Activated CD8-positive, alpha-beta memory T cell treated with anti-CD3 and anti-CD28 coated beads, Interleukin-2, amount 10 ng/mL, durations not matched to agents 7 days and 5 days (primary cell): ENCODE measurements at regions not wholly inside any gene's neighbourhood (a gene's known extent, or its start where the extent isn't known, plus 50 kb on each side); places are given as distances from the start of the nearest gene placed in this dataset.

Experiments used
- ATAC-seq: fragments of 150-1000 bp; cut with Tn5 transposase; one replicate; pipeline ENCODE4 v1.10.0; 2021; ENCODE audit warnings: moderate library complexity
- CTCF ChIA-PET: fragments of 350-600 bp; sonication (Branson Sonifier 250); formaldehyde crosslinking; loops from one replicate; lab custom pipeline; 2021; ENCODE audit warnings: antibody characterized with exemption; lab: Charles Lee
- DNase-seq: peaks from one replicate; pipeline ENCODE4 v3.0.0-alpha.2; 2020
- H3K27ac Mint-ChIP-seq: one replicate; pipeline ENCODE4 v1.8.0; 2021; ENCODE audit warnings: mild to moderate bottlenecking, mixed read lengths
- H3K27me3 Mint-ChIP-seq: one replicate; pipeline ENCODE4 v1.8.0; 2021; ENCODE audit warnings: mixed read lengths
- H3K36me3 Mint-ChIP-seq: one replicate; pipeline ENCODE4 v1.8.0; 2021; ENCODE audit warnings: mild to moderate bottlenecking, mixed read lengths
- H3K4me1 Mint-ChIP-seq: one replicate; pipeline ENCODE4 v1.8.0; 2021; ENCODE audit warnings: mixed read lengths
- H3K4me3 Mint-ChIP-seq: one replicate; pipeline ENCODE4 v1.8.0; 2021; ENCODE audit warnings: mild to moderate bottlenecking, moderate library complexity, mixed read lengths
- H3K9me3 Mint-ChIP-seq: one replicate; pipeline ENCODE4 v1.8.0; 2022; ENCODE audit warnings: low read depth, mixed read lengths

DNA sequence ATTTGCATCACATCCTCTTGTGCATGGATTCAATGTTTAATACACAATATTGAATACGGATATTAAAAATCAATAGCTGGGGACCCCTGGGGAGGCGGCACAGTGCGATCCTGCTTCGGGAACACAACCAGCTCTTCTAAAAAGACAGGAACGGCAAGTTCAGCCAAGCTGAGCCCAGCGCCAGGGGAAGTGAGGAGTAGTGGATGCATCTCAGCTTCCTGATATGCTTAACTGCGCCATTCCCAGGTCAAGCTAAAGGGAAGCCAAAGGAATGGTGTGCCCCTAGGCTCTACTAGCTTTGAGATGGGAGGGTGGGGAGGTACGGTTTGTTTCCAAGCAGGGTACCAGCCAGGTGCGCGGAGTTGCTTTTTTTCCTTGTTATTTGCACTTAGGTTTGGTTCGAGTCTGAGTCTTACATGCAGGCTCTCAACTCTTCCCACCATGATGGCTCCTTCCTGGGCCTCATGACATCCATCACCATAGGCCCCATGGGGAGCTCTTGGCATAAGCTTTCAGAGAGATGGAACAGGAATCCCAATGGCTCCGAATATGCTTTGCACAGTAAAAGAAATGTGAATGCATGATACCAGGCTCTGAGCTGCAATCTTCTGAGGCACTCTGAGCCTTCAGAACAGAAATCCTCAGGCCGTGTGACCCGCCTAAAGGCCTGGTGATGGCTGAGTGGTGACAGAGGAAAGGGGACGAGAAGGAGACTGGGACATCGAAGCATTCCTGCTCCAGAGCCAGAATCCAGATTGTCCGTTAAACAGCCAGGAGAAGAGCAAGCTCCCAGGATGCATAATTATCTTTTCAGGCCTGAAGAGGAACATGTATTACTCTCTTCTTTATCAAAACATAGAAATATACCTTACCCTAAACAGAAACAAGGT, 51.8 kb upstream of the BCOR start:
- H3K4me1 Mint-ChIP-seq: peaks cover 2% of the 10 kb centered on the region
- CTCF ChIA-PET: interaction anchor here (1.0 kb wide), 1 partner anchor 40 kb away, joined by 3 read pairs; no protein-coding TSS in a partner anchor
- no peak for ATAC-seq
- no peak for DNase-seq
- no peaks in the 10 kb centered on the region for H3K9me3 Mint-ChIP-seq
- H3K27me3 Mint-ChIP-seq: peaks cover 4% of the 10 kb centered on the region
- no peak overlapping the region for H3K27ac Mint-ChIP-seq
- no peaks in the 10 kb centered on the region for H3K36me3 Mint-ChIP-seq
- no peak overlapping the region for H3K4me3 Mint-ChIP-seq

DNA sequence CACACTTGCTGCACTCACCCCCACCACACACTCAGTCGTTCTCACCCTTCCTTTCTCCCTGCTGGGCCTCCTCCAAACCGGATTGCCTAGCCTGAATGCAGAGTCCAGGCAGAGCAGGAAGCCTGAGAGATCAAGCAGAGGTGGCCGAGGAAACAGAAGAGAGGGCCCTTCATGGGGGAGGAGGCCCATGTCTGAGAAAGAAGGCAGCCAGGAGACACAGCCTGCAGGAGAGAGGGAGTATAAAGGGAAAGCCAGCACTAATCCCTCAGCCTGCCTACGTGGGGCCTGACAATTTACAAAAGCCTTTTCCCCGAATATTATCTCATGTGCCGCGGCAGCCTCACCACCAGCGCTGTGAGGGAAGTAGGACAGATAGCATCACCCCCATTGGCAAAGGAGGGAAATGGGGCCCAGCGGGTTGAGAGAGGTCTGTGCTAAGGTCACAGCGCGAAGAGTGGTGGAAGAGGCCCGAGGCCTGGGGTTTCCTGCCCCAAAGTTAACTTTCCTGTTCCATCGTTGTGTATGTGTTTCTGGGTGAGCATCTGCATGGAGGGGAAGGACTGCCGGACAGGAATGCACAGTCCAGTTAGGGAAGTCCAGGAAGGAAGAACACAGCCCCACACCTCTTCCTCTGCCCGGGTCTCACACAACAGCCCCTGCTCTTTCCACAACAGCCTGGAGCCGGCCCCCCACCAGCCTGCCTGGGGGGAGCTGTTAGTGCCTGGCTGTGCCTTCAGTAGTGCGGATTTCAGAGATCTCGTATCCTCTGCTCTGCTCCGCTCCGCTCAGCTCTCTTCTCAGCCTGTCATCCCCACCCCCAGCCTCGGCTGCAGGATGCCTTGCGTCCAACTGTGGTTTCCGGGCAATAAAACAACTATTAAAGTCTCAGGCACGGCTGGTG, 50.9 kb upstream of the BCOR start:
- ATAC-seq (no peak), DNase-seq (no peak)
- Mint-ChIP-seq H3K4me3 (no peak overlapping the region), H3K27ac (no peak overlapping the region), H3K36me3 (no peaks in the 10 kb centered on the region), H3K4me1 (peaks cover 1% of the 10 kb centered on the region), H3K27me3 (peaks cover 4% of the 10 kb centered on the region), H3K9me3 (no peaks in the 10 kb centered on the region)
- CTCF ChIA-PET: interaction anchor here (1.0 kb wide), 1 partner anchor 39 kb away, joined by 3 read pairs; no protein-coding TSS in a partner anchor

GRCh38 chrX:40147971-40148370, 50.2 kb upstream of the BCOR start:
- DNase-seq: no peak
- Mint-ChIP-seq H3K9me3 (no peaks in the 10 kb centered on the region), H3K27me3 (peaks cover 4% of the 10 kb centered on the region), H3K27ac (no peak overlapping the region), H3K36me3 (no peaks in the 10 kb centered on the region), H3K4me1 (peaks cover 1% of the 10 kb centered on the region), H3K4me3 (no peak overlapping the region)
- ATAC-seq: no peak
- CTCF ChIA-PET: no interaction called here
